Duodenal mucosa (tissue), 2 donors: ENCODE measurements at regions not wholly inside any gene's neighbourhood (a gene's known extent, or its start where the extent isn't known, plus 50 kb on each side); places are given as distances from the start of the nearest gene placed in this dataset.
A peak's percentile ranks its signal among the peaks of the same experiment; 100 is the strongest.

Experiments
- H3K27ac ChIP-seq: one replicate; pipeline ENCODE4 v1.7.0; 2013; ENCODE audit warnings: low read depth, low read length
- H3K27me3 ChIP-seq, 2 donors: one replicate each; pipeline ENCODE4 v1.7.0; 2013; ENCODE audit warnings: low read length in 2 of 2, control low read depth in 1 of 2; ENCODE audit not compliant: insufficient read depth in 2 of 2, control insufficient read depth in 1 of 2
- H3K36me3 ChIP-seq, 2 donors: one replicate each; pipeline ENCODE4 v1.7.0; 2013; ENCODE audit warnings: low read length in 2 of 2, control low read depth in 1 of 2; ENCODE audit not compliant: insufficient read depth in 2 of 2, control insufficient read depth in 1 of 2
- H3K4me1 ChIP-seq, 2 donors: one replicate each; pipeline ENCODE4 v1.7.0; 2013; ENCODE audit warnings: low read length in 2 of 2, control low read depth in 1 of 2; ENCODE audit not compliant: insufficient read depth in 2 of 2, control insufficient read depth in 1 of 2
- H3K4me3 ChIP-seq, 2 donors: one replicate each; pipeline ENCODE4 v1.7.0; 2013; ENCODE audit warnings: low read length in 2 of 2, low read depth in 1 of 2
- H3K9ac ChIP-seq, 2 donors: one replicate each; pipeline ENCODE4 v1.7.0; 2013; ENCODE audit warnings: low read length in 2 of 2, low read depth in 1 of 2
- H3K9me3 ChIP-seq, 2 donors: one replicate each; pipeline ENCODE4 v1.7.0; 2013; ENCODE audit warnings: low read length in 2 of 2, control low read depth in 1 of 2; ENCODE audit not compliant: control insufficient read depth in 1 of 2

GRCh38 chr2:239485622-239486021 lies 84.8 kb upstream of the HDAC4 start:
- Histone ChIP-seq H3K27ac (no peak overlapping the region), H3K9ac (no peak overlapping the region), H3K4me3 (no peak overlapping the region), H3K27me3 (no peaks in the 10 kb centered on the region), H3K9me3 (no peaks in the 10 kb centered on the region), H3K36me3 (no peaks in the 10 kb centered on the region), H3K4me1 (peaks cover 19% of the 10 kb centered on the region in 2 donors)

- no peaks in the 10 kb centered on the region for H3K36me3 ChIP-seq
Measured at GRCh38 chr2:239484571-239485355, 83.9 kb upstream of the HDAC4 start.

GRCh38 chr2:239482778-239483712 lies 82.2 kb upstream of the HDAC4 start:
- Histone ChIP-seq H3K9ac (no peak overlapping the region), H3K36me3 (no peaks in the 10 kb centered on the region), H3K27ac (no peak overlapping the region)

More at GRCh38 chr2:239484571-239485355, 83.9 kb upstream of the HDAC4 start:
- Histone ChIP-seq H3K9ac (no peak overlapping the region), H3K4me1 (peaks cover 19% of the 10 kb centered on the region in 2 donors), H3K27ac (no peak overlapping the region), H3K4me3 (no peak overlapping the region), H3K27me3 (no peaks in the 10 kb centered on the region), H3K9me3 (no peaks in the 10 kb centered on the region)

GRCh38 chr2:239479471-239479870 lies 78.7 kb upstream of the HDAC4 start:
- no peak overlapping the region for H3K27ac ChIP-seq
- no peak overlapping the region for H3K4me3 ChIP-seq
- no peaks in the 10 kb centered on the region for H3K9me3 ChIP-seq
- H3K27me3 ChIP-seq: no peaks in the 10 kb centered on the region
- H3K36me3 ChIP-seq: no peaks in the 10 kb centered on the region
- no peak overlapping the region for H3K9ac ChIP-seq
- H3K4me1 ChIP-seq: peaks cover 19% of the 10 kb centered on the region in 2 donors

More at GRCh38 chr2:239482778-239483712, 82.2 kb upstream of the HDAC4 start:
- Histone ChIP-seq H3K9me3 (no peaks in the 10 kb centered on the region), H3K4me1 (peaks cover 19% of the 10 kb centered on the region in 2 donors), H3K27me3 (no peaks in the 10 kb centered on the region), H3K4me3 (peak overlapping the region; percentile 31 to 36)

GRCh38 chr2:239477591-239477990 lies 76.8 kb upstream of the HDAC4 start:
- no peak overlapping the region for H3K9ac ChIP-seq
- no peak overlapping the region for H3K4me3 ChIP-seq
- H3K36me3 ChIP-seq: no peaks in the 10 kb centered on the region
- H3K27me3 ChIP-seq: no peaks in the 10 kb centered on the region
- no peak overlapping the region for H3K27ac ChIP-seq
- peaks cover 10% of the 10 kb centered on the region in 2 donors for H3K4me1 ChIP-seq
- no peaks in the 10 kb centered on the region for H3K9me3 ChIP-seq

- Histone ChIP-seq H3K36me3 (no peaks in the 10 kb centered on the region), H3K9me3 (no peaks in the 10 kb centered on the region), H3K4me3 (no peak overlapping the region), H3K9ac (no peak overlapping the region), H3K27ac (no peak overlapping the region), H3K27me3 (no peaks in the 10 kb centered on the region), H3K4me1 (peaks cover 4% of the 10 kb centered on the region in 2 donors)
Measured at GRCh38 chr2:239476757-239477585, 76.2 kb upstream of the HDAC4 start.

GRCh38 chr2:239476029-239476756 lies 75.4 kb upstream of the HDAC4 start:
- Histone ChIP-seq H3K27me3 (no peaks in the 10 kb centered on the region), H3K27ac (no peak overlapping the region), H3K4me1 (no peaks in the 10 kb centered on the region), H3K9me3 (no peaks in the 10 kb centered on the region), H3K4me3 (no peak overlapping the region), H3K36me3 (no peaks in the 10 kb centered on the region), H3K9ac (no peak overlapping the region)

- Histone ChIP-seq H3K27ac (no peak overlapping the region), H3K9ac (no peak overlapping the region), H3K4me3 (no peak overlapping the region), H3K27me3 (no peaks in the 10 kb centered on the region), H3K36me3 (no peaks in the 10 kb centered on the region), H3K4me1 (no peaks in the 10 kb centered on the region), H3K9me3 (no peaks in the 10 kb centered on the region)
Measured at GRCh38 chr2:239475161-239476028, 74.6 kb upstream of the HDAC4 start.
